Karpas-422 (cell line): ENCODE measurements at regions not wholly inside any gene's neighbourhood (a gene's known extent, or its start where the extent isn't known, plus 50 kb on each side); places are given as distances from the start of the nearest gene placed in this dataset.
"Not testable (repeated sequence)": the region's sequence is repeated elsewhere in the genome, so short reads cannot be mapped to it uniquely, and the experiment has no call there.

Source experiments
- DNase-seq: peaks from one replicate; pipeline ENCODE4 v3.0.0-alpha.2; 2015
- H2AFZ ChIP-seq: fragments of 200-600 bp; sonication (generic); 2 replicates; pipeline ENCODE4 v1.6.1; 2014; ENCODE audit warnings: antibody characterized with exemption, low read length, mixed read lengths
- H3K27ac ChIP-seq: fragments of 200-600 bp; sonication (generic); 2 replicates; pipeline ENCODE4 v1.5.1; 2014; ENCODE audit warnings: mild to moderate bottlenecking, low read length, moderate library complexity
- H3K27me3 ChIP-seq: fragments of 200-600 bp; sonication (generic); 2 replicates; pipeline ENCODE4 v1.6.1; 2014; ENCODE audit warnings: low read length, mixed read lengths
- H3K36me3 ChIP-seq: fragments of 200-600 bp; sonication (generic); 2 replicates; pipeline ENCODE4 v1.6.1; 2014; ENCODE audit warnings: low read length, mixed read lengths; ENCODE audit not compliant: insufficient read depth
- H3K4me1 ChIP-seq: fragments of 200-600 bp; sonication (generic); 2 replicates; pipeline ENCODE4 v1.6.1; 2014; ENCODE audit warnings: mild to moderate bottlenecking, low read length, mixed read lengths
- H3K4me2 ChIP-seq: fragments of 200-600 bp; sonication (generic); 2 replicates; pipeline ENCODE4 v1.6.1; 2014; ENCODE audit warnings: low read length, low read depth, mild to moderate bottlenecking; ENCODE audit not compliant: poor library complexity, severe bottlenecking
- H3K4me3 ChIP-seq: fragments of 200-600 bp; sonication (generic); 2 replicates; pipeline ENCODE4 v1.5.1; 2014; ENCODE audit warnings: mild to moderate bottlenecking, antibody characterized with exemption, low read length, mixed read lengths
- H3K79me2 ChIP-seq: fragments of 200-600 bp; sonication (generic); 2 replicates; pipeline ENCODE4 v1.6.1; 2014; ENCODE audit warnings: mild to moderate bottlenecking, low read length, mixed read lengths
- H3K9ac ChIP-seq: fragments of 200-600 bp; sonication (generic); 2 replicates; pipeline ENCODE4 v1.6.0; 2014; ENCODE audit warnings: low read length
- H3K9me2 ChIP-seq: fragments of 200-600 bp; sonication (generic), shearing (Covaris generic); replicated peaks from 2 replicates; pipeline ENCODE4 v1.6.0; 2014; ENCODE audit warnings: mild to moderate bottlenecking, low read length, moderate library complexity; ENCODE audit not compliant: insufficient read depth
- H3K9me3 ChIP-seq: fragments of 300-700, 200-600 bp; sonication (generic); 2 replicates; pipeline ENCODE4 v1.6.1; 2014; ENCODE audit warnings: low read length, mixed read lengths
- H4K20me1 ChIP-seq: fragments of 200-600 bp; sonication (generic); 2 replicates; pipeline ENCODE4 v1.6.1; 2014; ENCODE audit warnings: mild to moderate bottlenecking, antibody characterized with exemption, low read length, low read depth; ENCODE audit not compliant: insufficient read depth

GRCh38 chr6:49321561-49322072, 141.4 kb downstream of the MMUT start:
- no peak overlapping the region for H3K27ac ChIP-seq
- no peak for DNase-seq
- H3K36me3 ChIP-seq = no peaks in the 10 kb centered on the region
- no peaks in the 10 kb centered on the region for H3K79me2 ChIP-seq
- no peaks in the 10 kb centered on the region for H3K4me1 ChIP-seq
- H3K9me3 ChIP-seq = no peaks in the 10 kb centered on the region
- no peak overlapping the region for H3K4me2 ChIP-seq
- no peak overlapping the region for H3K4me3 ChIP-seq
- H2AFZ ChIP-seq = no peak overlapping the region
- H3K9me2 ChIP-seq = no peaks in the 10 kb centered on the region
- H3K27me3 ChIP-seq = no peaks in the 10 kb centered on the region
- H3K9ac ChIP-seq = no peak overlapping the region
- H4K20me1 ChIP-seq = no peaks in the 10 kb centered on the region

- Histone ChIP-seq H3K9ac (no peak overlapping the region), H3K36me3 (no peaks in the 10 kb centered on the region), H3K9me2 (no peaks in the 10 kb centered on the region), H3K4me1 (no peaks in the 10 kb centered on the region), H3K4me3 (no peak overlapping the region), H3K27me3 (no peaks in the 10 kb centered on the region), H4K20me1 (no peaks in the 10 kb centered on the region), H3K79me2 (no peaks in the 10 kb centered on the region), H2AFZ (no peak overlapping the region), H3K9me3 (no peaks in the 10 kb centered on the region), H3K27ac (no peak overlapping the region), H3K4me2 (no peak overlapping the region)
- DNase-seq = no peak
Measured at GRCh38 chr6:49305010-49305409, 158.0 kb downstream of the MMUT start.

- H3K9ac ChIP-seq, H2AFZ ChIP-seq, H3K4me3 ChIP-seq, H3K79me2 ChIP-seq, H3K27me3 ChIP-seq, H4K20me1 ChIP-seq, DNase-seq, H3K36me3 ChIP-seq, H3K9me2 ChIP-seq, H3K27ac ChIP-seq, H3K9me3 ChIP-seq, H3K4me1 ChIP-seq, H3K4me2 ChIP-seq: not testable (repeated sequence)
Measured at GRCh38 chr6:49304393-49304792, 158.7 kb downstream of the MMUT start.

- Histone ChIP-seq H4K20me1 (no peaks in the 10 kb centered on the region), H3K79me2 (no peaks in the 10 kb centered on the region), H3K9ac (no peak overlapping the region), H3K27ac (no peak overlapping the region), H3K4me1 (no peaks in the 10 kb centered on the region), H3K27me3 (no peaks in the 10 kb centered on the region), H3K4me2 (no peak overlapping the region), H3K4me3 (no peak overlapping the region), H3K9me2 (no peaks in the 10 kb centered on the region), H2AFZ (no peak overlapping the region), H3K36me3 (no peaks in the 10 kb centered on the region), H3K9me3 (no peaks in the 10 kb centered on the region)
- no peak for DNase-seq
Measured at GRCh38 chr6:49300911-49301310, 162.1 kb downstream of the MMUT start.

GRCh38 chr6:49300443-49300842, 162.6 kb downstream of the MMUT start:
- no peak overlapping the region for H3K9ac ChIP-seq
- no peaks in the 10 kb centered on the region for H3K27me3 ChIP-seq
- H3K4me1 ChIP-seq = no peaks in the 10 kb centered on the region
- no peaks in the 10 kb centered on the region for H3K36me3 ChIP-seq
- no peaks in the 10 kb centered on the region for H3K79me2 ChIP-seq
- H4K20me1 ChIP-seq = no peaks in the 10 kb centered on the region
- DNase-seq = no peak
- no peaks in the 10 kb centered on the region for H3K9me2 ChIP-seq
- no peak overlapping the region for H3K4me2 ChIP-seq
- no peak overlapping the region for H3K27ac ChIP-seq
- H3K9me3 ChIP-seq = no peaks in the 10 kb centered on the region
- H2AFZ ChIP-seq = no peak overlapping the region
- no peak overlapping the region for H3K4me3 ChIP-seq

- H4K20me1 ChIP-seq = no peaks in the 10 kb centered on the region
- H3K9me2 ChIP-seq = no peaks in the 10 kb centered on the region
- no peak for DNase-seq
- no peaks in the 10 kb centered on the region for H3K79me2 ChIP-seq
- no peak overlapping the region for H3K9ac ChIP-seq
- H3K36me3 ChIP-seq = no peaks in the 10 kb centered on the region
- H3K27ac ChIP-seq = no peak overlapping the region
- no peak overlapping the region for H2AFZ ChIP-seq
- H3K4me1 ChIP-seq = no peaks in the 10 kb centered on the region
- no peak overlapping the region for H3K4me2 ChIP-seq
- H3K27me3 ChIP-seq = no peaks in the 10 kb centered on the region
- no peaks in the 10 kb centered on the region for H3K9me3 ChIP-seq
- no peak overlapping the region for H3K4me3 ChIP-seq
Measured at GRCh38 chr6:49299279-49299678, 163.8 kb downstream of the MMUT start.

- H3K9me3 ChIP-seq = no peaks in the 10 kb centered on the region
- no peaks in the 10 kb centered on the region for H3K36me3 ChIP-seq
- H2AFZ ChIP-seq = no peak overlapping the region
- H3K9ac ChIP-seq = no peak overlapping the region
- H3K4me1 ChIP-seq = no peaks in the 10 kb centered on the region
- H3K27ac ChIP-seq = no peak overlapping the region
- no peaks in the 10 kb centered on the region for H4K20me1 ChIP-seq
- no peak overlapping the region for H3K4me2 ChIP-seq
- H3K27me3 ChIP-seq = no peaks in the 10 kb centered on the region
- no peaks in the 10 kb centered on the region for H3K9me2 ChIP-seq
- DNase-seq = no peak
- H3K79me2 ChIP-seq = no peaks in the 10 kb centered on the region
- H3K4me3 ChIP-seq = no peak overlapping the region
Measured at GRCh38 chr6:49284180-49284579, 178.9 kb downstream of the MMUT start.

- not testable (repeated sequence) for H3K79me2 ChIP-seq, DNase-seq, H3K9me2 ChIP-seq, H3K27ac ChIP-seq, H3K9me3 ChIP-seq, H3K27me3 ChIP-seq, H3K4me1 ChIP-seq, H3K36me3 ChIP-seq, H4K20me1 ChIP-seq, H3K4me3 ChIP-seq, H3K9ac ChIP-seq, H2AFZ ChIP-seq, H3K4me2 ChIP-seq
Measured at GRCh38 chr6:49274809-49275769, 188.0 kb downstream of the MMUT start.
